Astrocyte (in vitro differentiated cells and primary cell): ENCODE measurements at regions not wholly inside any gene's neighbourhood (a gene's known extent, or its start where the extent isn't known, plus 50 kb on each side); places are given as distances from the start of the nearest gene placed in this dataset.

Experiments used
- CTCF ChIP-seq: IDR thresholded peaks from 2 replicates; pipeline ENCODE4 v1.5.1; 2011; ENCODE audit warnings: low read depth, mild to moderate bottlenecking, inconsistent platforms, low read length, moderate library complexity; ENCODE audit not compliant: insufficient read depth
- EZH2 ChIP-seq: IDR thresholded peaks from 2 replicates; pipeline ENCODE4 v1.6.1; 2012; ENCODE audit warnings: mild to moderate bottlenecking, low read length, inconsistent platforms; ENCODE audit not compliant: insufficient read depth

GRCh38 chr3:66931291-66931690, 66.8 kb upstream of the KBTBD8 start:
- TF ChIP-seq EZH2 (no peak), CTCF (no peak)
